Esophagus muscularis mucosa (tissue), 4 donors: ENCODE measurements at regions not wholly inside any gene's neighbourhood (a gene's known extent, or its start where the extent isn't known, plus 50 kb on each side); places are given as distances from the start of the nearest gene placed in this dataset.

Experiments used
- DNase-seq: peaks from one replicate; pipeline ENCODE4 v3.0.0-alpha.2; 2017; ENCODE audit errors: extremely low spot score
- H3K27ac ChIP-seq, 4 donors: fragments of 200-600 bp; sonication (generic); replicated peaks in 1 of 4; 1 replicate in 3 of 4; 2 replicates in 1 of 4; pipeline ENCODE4 v1.5.1; 2016 to 2019; ENCODE audit warnings: mild to moderate bottlenecking in 1 of 4
- H3K27me3 ChIP-seq, 4 donors: fragments of 200-600 bp; sonication (generic); one replicate each; pipeline versions ENCODE4 v1.5.1 to v1.6.0; 2016 to 2019
- H3K36me3 ChIP-seq, 4 donors: fragments of 200-600 bp; sonication (generic); one replicate each; pipeline ENCODE4 v1.5.1; 2016 to 2019
- H3K4me1 ChIP-seq, 4 donors: fragments of 200-600 bp; sonication (generic); one replicate each; pipeline ENCODE4 v1.5.1; 2016 to 2019
- H3K4me3 ChIP-seq, 4 donors: fragments of 200-600 bp; sonication (generic); 1 replicate in 2 of 4; 2 replicates in 2 of 4; pipeline ENCODE4 v1.5.1; 2016 to 2019; ENCODE audit warnings: mild to moderate bottlenecking in 4 of 4, moderate library complexity in 1 of 4
- H3K9me3 ChIP-seq, 4 donors: fragments of 200-600 bp; sonication (generic); 1 replicate in 3 of 4; 2 replicates in 1 of 4; pipeline ENCODE4 v1.5.1; 2016 to 2019
- EP300 ChIP-seq: sonication (generic); formaldehyde crosslinking; IDR thresholded peaks from one replicate; pipeline ENCODE4 v1.6.1; 2017; ENCODE audit warnings: antibody characterized with exemption
- POLR2A ChIP-seq: fragments of 450-650 bp; IDR thresholded peaks from one replicate; pipeline ENCODE4 v1.6.1; 2017; ENCODE audit warnings: antibody characterized with exemption, moderate library complexity, mild to moderate bottlenecking, low read depth
- POLR2AphosphoS5 ChIP-seq, 2 donors: sonication (generic); formaldehyde crosslinking; IDR thresholded peaks; one replicate each; pipeline ENCODE4 v1.6.1; 2017; ENCODE audit warnings: antibody characterized with exemption in 2 of 2
- WGBS: methylation state at CpG from one replicate; pipeline ENCODE4 v1.1.5; 2018; 5-methylcytosine and 5-hydroxymethylcytosine counted together
- intact Hi-C: fragments of 100-400 bp; cut with DNase I; formaldehyde crosslinking; loops from one replicate; pipeline ENCODE4 v1.15.1; 2023
- TF ChIP-seq, protein P1 (sequence below), 3 experiments: fragments of 200-600 bp in 2 of 3; fragments of 450-650 bp in 1 of 3; sonication (generic) in 2 of 3; IDR thresholded peaks; one replicate each; pipeline ENCODE4 v1.5.1; 2017 to 2019; ENCODE audit warnings: antibody characterized with exemption in 3 of 3, mild to moderate bottlenecking in 2 of 3, moderate library complexity in 1 of 3

GRCh38 chr6:74610352-74610751 is 595.5 kb downstream of the COL12A1 start:
- no peak for TF ChIP-seq POLR2A
- no peak for TF ChIP-seq EP300
- TF ChIP-seq, protein P1, sequence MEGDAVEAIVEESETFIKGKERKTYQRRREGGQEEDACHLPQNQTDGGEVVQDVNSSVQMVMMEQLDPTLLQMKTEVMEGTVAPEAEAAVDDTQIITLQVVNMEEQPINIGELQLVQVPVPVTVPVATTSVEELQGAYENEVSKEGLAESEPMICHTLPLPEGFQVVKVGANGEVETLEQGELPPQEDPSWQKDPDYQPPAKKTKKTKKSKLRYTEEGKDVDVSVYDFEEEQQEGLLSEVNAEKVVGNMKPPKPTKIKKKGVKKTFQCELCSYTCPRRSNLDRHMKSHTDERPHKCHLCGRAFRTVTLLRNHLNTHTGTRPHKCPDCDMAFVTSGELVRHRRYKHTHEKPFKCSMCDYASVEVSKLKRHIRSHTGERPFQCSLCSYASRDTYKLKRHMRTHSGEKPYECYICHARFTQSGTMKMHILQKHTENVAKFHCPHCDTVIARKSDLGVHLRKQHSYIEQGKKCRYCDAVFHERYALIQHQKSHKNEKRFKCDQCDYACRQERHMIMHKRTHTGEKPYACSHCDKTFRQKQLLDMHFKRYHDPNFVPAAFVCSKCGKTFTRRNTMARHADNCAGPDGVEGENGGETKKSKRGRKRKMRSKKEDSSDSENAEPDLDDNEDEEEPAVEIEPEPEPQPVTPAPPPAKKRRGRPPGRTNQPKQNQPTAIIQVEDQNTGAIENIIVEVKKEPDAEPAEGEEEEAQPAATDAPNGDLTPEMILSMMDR (IDR thresholded peaks at IDR 0.05) = no peak
- no peak for TF ChIP-seq POLR2AphosphoS5 (IDR thresholded peaks at IDR 0.05)
- intact Hi-C loops = no loop called here
- no peak overlapping the region for H3K27ac ChIP-seq
- no peak for DNase-seq
- no peaks in the 10 kb centered on the region for H3K9me3 ChIP-seq
- no peak overlapping the region for H3K4me3 ChIP-seq
- no peaks in the 10 kb centered on the region for H3K36me3 ChIP-seq
- WGBS = 86% methylated on average over 1 of the region's 1 CpG
- peaks cover 0 to 40% (median 37%) of the 10 kb centered on the region in 4 donors for H3K4me1 ChIP-seq
- H3K27me3 ChIP-seq = no peaks in the 10 kb centered on the region

- no peak for DNase-seq
- Histone ChIP-seq H3K27ac (no peak overlapping the region), H3K4me1 (peaks cover 0 to 45% (median 41%) of the 10 kb centered on the region in 4 donors), H3K4me3 (no peak overlapping the region), H3K27me3 (no peaks in the 10 kb centered on the region), H3K9me3 (no peaks in the 10 kb centered on the region), H3K36me3 (no peaks in the 10 kb centered on the region)
- intact Hi-C loops = loop anchor here (10.0 kb wide), 2 partner anchors 265 to 595 kb away; partner anchors contain the start of gene COL12A1
- TF ChIP-seq EP300 (no peak), POLR2A (no peak), POLR2AphosphoS5 (IDR thresholded peaks at IDR 0.05) (no peak)
- TF ChIP-seq, protein P1 (IDR thresholded peaks at IDR 0.05) = no peak
- 59% methylated on average over 1 of the region's 1 CpG for WGBS
Measured at GRCh38 chr6:74609871-74610270, 596.0 kb downstream of the COL12A1 start.

DNA sequence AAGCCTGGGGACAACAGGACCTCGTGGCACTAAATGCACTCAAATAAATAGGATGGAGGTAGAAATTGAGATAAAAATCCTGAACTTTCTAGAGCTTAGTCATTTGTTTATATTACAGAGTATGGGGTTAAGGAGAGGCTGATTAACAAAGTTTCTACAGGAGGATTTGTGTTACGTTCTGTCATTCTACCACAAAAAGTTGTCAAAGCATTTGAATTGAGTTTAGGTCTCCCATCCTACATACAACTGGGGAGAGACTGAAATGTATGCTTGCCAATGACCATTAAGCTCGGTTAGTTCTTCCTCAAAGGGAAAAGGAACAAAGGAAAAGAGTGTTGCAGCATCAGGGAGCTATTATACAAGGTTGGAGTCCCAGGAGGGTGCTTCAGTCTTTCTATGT is 597.9 kb downstream of the COL12A1 start:
- peak overlapping the region in 3 of 4 donors; percentile 75 to 77 (median 75) for H3K27ac ChIP-seq
- H3K36me3 ChIP-seq = no peaks in the 10 kb centered on the region
- no peak for TF ChIP-seq POLR2A
- TF ChIP-seq, protein P1 (IDR thresholded peaks at IDR 0.05) = no peak
- TF ChIP-seq POLR2AphosphoS5 (IDR thresholded peaks at IDR 0.05) = no peak
- no peak for TF ChIP-seq EP300

GRCh38 chr6:74607468-74607867 is 598.4 kb downstream of the COL12A1 start:
- 76% methylated on average over 1 of the region's 1 CpG for WGBS
- H3K9me3 ChIP-seq = no peaks in the 10 kb centered on the region
- H3K4me3 ChIP-seq = no peak overlapping the region
- no peaks in the 10 kb centered on the region for H3K27me3 ChIP-seq
- TF ChIP-seq POLR2AphosphoS5 (IDR thresholded peaks at IDR 0.05) = no peak
- no peak for TF ChIP-seq POLR2A
- TF ChIP-seq EP300 = no peak
- TF ChIP-seq, protein P1 (IDR thresholded peaks at IDR 0.05) = no peak
- no peaks in the 10 kb centered on the region for H3K36me3 ChIP-seq
- intact Hi-C loops = loop anchor here (10.0 kb wide), 2 partner anchors 267 to 597 kb away; partner anchors contain the start of gene COL12A1
- DNase-seq = no peak
- H3K4me1 ChIP-seq = peaks cover 0 to 53% (median 47%) of the 10 kb centered on the region in 4 donors
- peak overlapping the region; percentile 75 to 79 (median 76) for H3K27ac ChIP-seq

More for the DNA sequence above, 597.9 kb downstream of the COL12A1 start:
- 68% methylated on average over 3 of the region's 3 CpGs for WGBS
- no peak for DNase-seq
- no peak overlapping the region for H3K4me3 ChIP-seq
- no peaks in the 10 kb centered on the region for H3K27me3 ChIP-seq
- H3K4me1 ChIP-seq = peaks cover 0 to 53% (median 47%) of the 10 kb centered on the region in 4 donors
- H3K9me3 ChIP-seq = no peaks in the 10 kb centered on the region
- intact Hi-C loops = loop anchor here (10.0 kb wide), 2 partner anchors 267 to 597 kb away; partner anchors contain the start of gene COL12A1
